ENCODE measurements at regions not wholly inside any gene's neighbourhood (a gene's known extent, or its start where the extent isn't known, plus 50 kb on each side); places are given as distances from the start of the nearest gene placed in this dataset.

DNA sequence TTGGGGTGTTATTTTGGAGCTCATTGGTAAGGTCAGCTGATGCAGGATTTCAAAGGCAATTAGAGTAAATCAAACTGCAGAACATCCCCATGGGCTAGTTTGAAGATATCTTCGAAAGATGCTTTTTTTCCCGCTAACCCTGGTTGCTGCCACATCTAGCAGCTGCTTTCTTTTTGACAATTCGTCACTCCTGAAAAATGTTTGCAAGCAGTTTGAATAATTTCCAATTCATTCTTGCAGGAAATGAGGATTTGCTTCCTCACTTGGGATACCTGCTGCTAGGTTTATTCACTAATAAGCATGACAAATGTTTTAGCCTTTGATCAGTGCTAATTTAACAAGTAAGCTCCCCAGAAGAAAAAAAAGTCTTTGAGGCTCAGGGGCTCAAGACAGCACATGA, 649.6 kb upstream of the RORB start:
- TF ChIP-seq POLR2AphosphoS5 (IDR thresholded peaks at IDR 0.05; ENCODE audit: borderline replicate concordance, low read depth, low read length) (no peak), EZH2 (IDR thresholded peaks at IDR 0.05) (no peak)
